ENCODE measurements at regions not wholly inside any gene's neighbourhood (a gene's known extent, or its start where the extent isn't known, plus 50 kb on each side); places are given as distances from the start of the nearest gene placed in this dataset.

DNA sequence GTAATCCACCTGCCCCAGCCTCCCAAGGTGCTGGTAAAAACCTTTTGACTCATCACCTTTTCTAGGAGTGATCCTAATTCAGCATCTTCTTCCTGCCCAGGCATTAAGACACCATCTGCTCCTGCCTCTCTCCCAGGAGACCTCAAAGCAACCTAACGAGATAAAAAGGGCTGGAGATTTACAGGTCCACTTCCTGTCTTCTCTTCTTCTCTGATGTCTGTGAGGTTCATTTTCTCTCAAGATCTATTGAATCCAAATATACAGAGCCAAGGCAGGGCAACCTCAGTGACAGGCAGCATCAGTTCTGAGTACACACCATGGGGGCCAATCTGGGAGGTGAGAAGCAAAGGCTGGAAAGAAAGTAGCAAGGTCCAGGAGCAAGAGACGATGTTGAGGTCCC, 219.4 kb downstream of the SETD4 start:
- TF ChIP-seq CTCF (conservative IDR thresholded peaks at IDR 0.05; ENCODE audit: low read length): no peak
- no peak for TF ChIP-seq EZH2phosphoT487 (IDR thresholded peaks at IDR 0.05; ENCODE audit: borderline replicate concordance)
